Smooth muscle cell (in vitro differentiated cells): ENCODE measurements at regions not wholly inside any gene's neighbourhood (a gene's known extent, or its start where the extent isn't known, plus 50 kb on each side); places are given as distances from the start of the nearest gene placed in this dataset.

Experiments used
- DNase-seq: peaks from one replicate; lab custom pipeline; 2025; ENCODE audit not compliant: unreplicated experiment; lab: John Stamatoyannopoulos, UW
- H2AFZ ChIP-seq: fragments of 200-600 bp; sonication (generic); 2 replicates; pipeline ENCODE4 v1.6.0; 2016; ENCODE audit warnings: antibody characterized with exemption, low read depth, mild to moderate bottlenecking
- H3F3A ChIP-seq: fragments of 200-600 bp; sonication (generic); 2 replicates; pipeline ENCODE4 v1.6.0; 2017; ENCODE audit warnings: antibody characterized with exemption, low read depth
- H3K27ac ChIP-seq: fragments of 200-600 bp; sonication (generic); 2 replicates; pipeline ENCODE4 v1.5.1; 2016; ENCODE audit warnings: low read depth, mild to moderate bottlenecking
- H3K27me3 ChIP-seq: fragments of 200-600 bp; sonication (generic); 2 replicates; pipeline ENCODE4 v1.6.1; 2016; ENCODE audit warnings: low read depth, mild to moderate bottlenecking
- H3K36me3 ChIP-seq: fragments of 200-600 bp; sonication (generic); 2 replicates; pipeline ENCODE4 v1.5.1; 2016; ENCODE audit warnings: low read depth
- H3K4me1 ChIP-seq: fragments of 200-600 bp; sonication (generic); 2 replicates; pipeline ENCODE4 v1.5.1; 2016; ENCODE audit warnings: low read depth
- H3K4me2 ChIP-seq: fragments of 200-600 bp; sonication (generic); 2 replicates; pipeline ENCODE4 v1.6.0; 2016; ENCODE audit warnings: mild to moderate bottlenecking
- H3K4me3 ChIP-seq: fragments of 200-600 bp; sonication (generic); 2 replicates; pipeline ENCODE4 v1.5.1; 2016; ENCODE audit warnings: mild to moderate bottlenecking
- H3K79me2 ChIP-seq: fragments of 200-600 bp; sonication (generic); 2 replicates; pipeline ENCODE4 v1.6.0; 2016; ENCODE audit warnings: low read depth, mild to moderate bottlenecking
- H3K9ac ChIP-seq: fragments of 200-600 bp; sonication (generic); 2 replicates; pipeline ENCODE4 v1.6.0; 2016; ENCODE audit warnings: low read depth
- H3K9me3 ChIP-seq: fragments of 200-600 bp; sonication (generic); replicated peaks from 2 replicates; pipeline ENCODE4 v1.5.1; 2016; ENCODE audit warnings: low read depth
- H4K20me1 ChIP-seq: fragments of 200-600 bp; sonication (generic); 2 replicates; pipeline ENCODE4 v1.6.0; 2016; ENCODE audit warnings: low read depth
- CTCF ChIP-seq: fragments of 200-600 bp; sonication (generic); IDR thresholded peaks from 2 replicates; pipeline ENCODE4 v1.5.1; 2017; ENCODE audit warnings: borderline replicate concordance, mild to moderate bottlenecking, antibody characterized with exemption; ENCODE audit not compliant: insufficient read depth, poor library complexity, severe bottlenecking
- WGBS: methylation state at CpG from one replicate; pipeline ENCODE4 v1.1.7; 2016; ENCODE audit warnings: low lambda C conversion rate; 5-methylcytosine and 5-hydroxymethylcytosine counted together

- H3K4me1 ChIP-seq, result no peaks in the 10 kb centered on the region
- no peak overlapping the region for H3K4me3 ChIP-seq
- no peaks in the 10 kb centered on the region for H3K9me3 ChIP-seq
- 90% methylated on average over 4 of the region's 4 CpGs for WGBS
- no peak for TF ChIP-seq CTCF
- no peak overlapping the region for H3K4me2 ChIP-seq
- no peak overlapping the region for H2AFZ ChIP-seq
- H3K27ac ChIP-seq, result no peak overlapping the region
- H3F3A ChIP-seq, result no peaks in the 10 kb centered on the region
- no peaks in the 10 kb centered on the region for H3K79me2 ChIP-seq
- H3K9ac ChIP-seq, result no peak overlapping the region
- H3K27me3 ChIP-seq, result no peaks in the 10 kb centered on the region
- H4K20me1 ChIP-seq, result no peaks in the 10 kb centered on the region
- no peaks in the 10 kb centered on the region for H3K36me3 ChIP-seq
- DNase-seq, result no peak
These were observed 838.2 kb upstream of the CHAC2 start for GRCh38 chr2:52929412-52929811.

- Histone ChIP-seq H3K27ac (no peak overlapping the region), H3F3A (no peaks in the 10 kb centered on the region), H2AFZ (no peak overlapping the region), H3K4me3 (no peak overlapping the region), H3K27me3 (no peaks in the 10 kb centered on the region), H3K4me1 (no peaks in the 10 kb centered on the region), H3K79me2 (no peaks in the 10 kb centered on the region), H4K20me1 (no peaks in the 10 kb centered on the region), H3K4me2 (no peak overlapping the region), H3K9me3 (no peaks in the 10 kb centered on the region), H3K36me3 (no peaks in the 10 kb centered on the region), H3K9ac (no peak overlapping the region)
- no peak for DNase-seq
- TF ChIP-seq CTCF, result no peak
- WGBS, result 83% methylated on average over 4 of the region's 4 CpGs
These were observed 847.9 kb upstream of the CHAC2 start for GRCh38 chr2:52919673-52920072.

GRCh38 chr2:52918551-52918950, 849.1 kb upstream of the CHAC2 start:
- no peak overlapping the region for H2AFZ ChIP-seq
- no peaks in the 10 kb centered on the region for H3K27me3 ChIP-seq
- no peaks in the 10 kb centered on the region for H3K36me3 ChIP-seq
- no peaks in the 10 kb centered on the region for H4K20me1 ChIP-seq
- no peaks in the 10 kb centered on the region for H3K4me1 ChIP-seq
- no peak overlapping the region for H3K27ac ChIP-seq
- no peak for TF ChIP-seq CTCF
- no peaks in the 10 kb centered on the region for H3K79me2 ChIP-seq
- no peak overlapping the region for H3K4me3 ChIP-seq
- no peaks in the 10 kb centered on the region for H3F3A ChIP-seq
- no peak overlapping the region for H3K9ac ChIP-seq
- H3K9me3 ChIP-seq, result no peaks in the 10 kb centered on the region
- DNase-seq, result no peak
- 71% methylated on average over 1 of the region's 1 CpG for WGBS
- H3K4me2 ChIP-seq, result no peak overlapping the region

- no peak overlapping the region for H3K4me3 ChIP-seq
- no peaks in the 10 kb centered on the region for H4K20me1 ChIP-seq
- H3K36me3 ChIP-seq, result no peaks in the 10 kb centered on the region
- no peak for TF ChIP-seq CTCF
- H3F3A ChIP-seq, result no peaks in the 10 kb centered on the region
- no peaks in the 10 kb centered on the region for H3K9me3 ChIP-seq
- H2AFZ ChIP-seq, result no peak overlapping the region
- DNase-seq, result no peak
- H3K4me2 ChIP-seq, result no peak overlapping the region
- H3K27me3 ChIP-seq, result no peaks in the 10 kb centered on the region
- H3K9ac ChIP-seq, result no peak overlapping the region
- no peaks in the 10 kb centered on the region for H3K4me1 ChIP-seq
- no peak overlapping the region for H3K27ac ChIP-seq
- no peaks in the 10 kb centered on the region for H3K79me2 ChIP-seq
- WGBS, result 85% methylated on average over 3 of the region's 3 CpGs
These were observed 850.6 kb upstream of the CHAC2 start for GRCh38 chr2:52916981-52917380.
